Cardiac muscle cell (in vitro differentiated cells and primary cell): ENCODE measurements at regions not wholly inside any gene's neighbourhood (a gene's known extent, or its start where the extent isn't known, plus 50 kb on each side); places are given as distances from the start of the nearest gene placed in this dataset.

Experiments used
- DNase-seq, 2 donors: peaks; one replicate each; pipeline versions ENCODE4 v3.0.0 to v3.0.0-alpha.2; 2010 to 2017; ENCODE audit warnings: low read depth in 1 of 2, low spot score in 1 of 2
- H3K27ac ChIP-seq: fragments of 200-600 bp; sonication (generic); 2 replicates; pipeline ENCODE4 v1.5.1; 2016
- H3K27me3 ChIP-seq: fragments of 200-600 bp; sonication (generic); 2 replicates; pipeline ENCODE4 v1.6.0; 2016; ENCODE audit warnings: control low read depth
- H3K36me3 ChIP-seq: fragments of 200-600 bp; sonication (generic); 2 replicates; pipeline ENCODE4 v1.5.1; 2016; ENCODE audit warnings: control low read depth
- H3K4me1 ChIP-seq: fragments of 200-600 bp; sonication (generic); 2 replicates; pipeline ENCODE4 v1.8.1; 2017; ENCODE audit warnings: low read depth, mild to moderate bottlenecking, mixed run types
- H3K4me3 ChIP-seq: fragments of 200-600 bp; sonication (generic); 2 replicates; pipeline ENCODE4 v1.5.1; 2016; ENCODE audit warnings: mild to moderate bottlenecking
- H3K9me3 ChIP-seq: fragments of 200-600 bp; sonication (generic); 2 replicates; pipeline ENCODE4 v1.5.1; 2017; ENCODE audit warnings: low read depth, mild to moderate bottlenecking, control low read depth
- CTCF ChIP-seq: IDR thresholded peaks from 2 replicates; pipeline ENCODE4 v1.5.1; 2012; ENCODE audit warnings: low read depth, mild to moderate bottlenecking, low read length

DNA sequence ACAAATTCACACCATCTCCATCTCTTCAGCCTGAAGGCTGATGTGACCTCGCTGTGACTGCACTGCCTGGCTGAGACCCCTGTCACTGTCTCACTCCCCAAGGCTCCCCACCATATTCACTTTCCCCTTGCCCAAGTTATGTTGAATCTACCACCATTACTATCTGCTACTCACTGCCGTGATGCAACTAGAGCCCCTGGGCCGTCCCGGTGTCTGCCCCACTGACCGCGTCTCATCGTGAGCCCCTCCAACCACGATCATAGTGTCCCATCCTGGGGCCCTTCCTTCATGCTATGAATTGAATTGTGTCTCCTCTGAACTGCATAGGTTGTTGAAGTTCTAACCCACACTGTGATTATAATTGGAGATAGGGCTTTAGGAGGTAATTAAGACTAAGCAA lies 71.9 kb upstream of the CHST15 start:
- H3K4me1 ChIP-seq = no peaks in the 10 kb centered on the region
- peaks cover 4% of the 10 kb centered on the region for H3K27me3 ChIP-seq
- H3K9me3 ChIP-seq = no peaks in the 10 kb centered on the region
- no peak for TF ChIP-seq CTCF
- no peak overlapping the region for H3K27ac ChIP-seq
- no peak for DNase-seq
- H3K36me3 ChIP-seq = no peaks in the 10 kb centered on the region
- no peak overlapping the region for H3K4me3 ChIP-seq

DNA sequence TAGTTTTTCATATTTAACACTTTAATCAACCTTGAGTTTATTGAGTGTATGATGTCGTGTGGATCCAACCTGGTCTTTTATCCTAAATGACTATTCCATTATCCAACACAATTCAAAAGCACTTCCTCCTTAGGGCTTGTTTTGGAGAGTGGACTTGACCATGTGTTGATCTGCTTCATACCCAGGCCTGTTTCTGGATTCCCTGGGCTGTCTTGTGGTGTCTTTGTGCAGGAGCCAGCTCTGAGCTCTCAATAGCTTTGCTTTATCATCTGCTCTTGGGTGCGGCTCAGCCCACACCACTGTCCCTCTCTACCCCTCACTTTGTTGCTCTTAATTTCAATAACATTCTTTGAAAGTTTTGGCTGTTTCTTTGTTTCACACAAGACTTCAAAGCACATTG lies 70.9 kb upstream of the CHST15 start:
- no peak overlapping the region for H3K27ac ChIP-seq
- H3K4me3 ChIP-seq = no peak overlapping the region
- no peaks in the 10 kb centered on the region for H3K9me3 ChIP-seq
- no peaks in the 10 kb centered on the region for H3K4me1 ChIP-seq
- TF ChIP-seq CTCF = no peak
- no peak for DNase-seq
- no peaks in the 10 kb centered on the region for H3K36me3 ChIP-seq
- peaks cover 4% of the 10 kb centered on the region for H3K27me3 ChIP-seq

DNA sequence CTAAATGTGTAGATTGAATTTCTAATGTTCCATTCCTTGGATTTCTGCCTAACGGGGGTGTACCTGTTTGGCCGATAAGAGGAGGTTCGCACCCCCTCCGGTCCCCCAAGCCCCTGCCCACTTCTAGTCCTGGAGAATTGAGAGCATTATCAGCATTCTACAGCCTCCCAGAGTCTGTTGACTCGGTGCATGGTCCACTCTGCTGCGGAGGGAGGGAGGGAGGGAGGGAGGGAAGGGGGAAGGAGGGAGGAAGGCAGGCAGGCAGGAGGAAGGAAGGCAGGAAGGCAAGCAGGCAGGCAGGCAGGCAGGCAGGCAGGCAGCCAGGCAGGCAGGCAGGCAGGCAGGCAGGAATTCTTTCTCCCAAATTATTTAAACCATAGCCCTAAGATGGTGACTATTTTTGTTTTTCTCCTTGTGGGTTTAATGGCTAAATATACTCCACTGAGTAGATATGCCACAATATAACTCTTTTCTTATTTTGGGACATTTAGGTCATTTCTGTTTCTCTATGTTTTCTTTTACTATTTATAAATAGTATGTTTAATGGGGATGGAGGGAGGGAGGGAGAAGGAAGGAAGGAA lies 69.5 kb upstream of the CHST15 start:
- Histone ChIP-seq H3K27ac (no peak overlapping the region), H3K36me3 (no peaks in the 10 kb centered on the region), H3K9me3 (no peaks in the 10 kb centered on the region), H3K4me3 (no peak overlapping the region), H3K4me1 (no peaks in the 10 kb centered on the region), H3K27me3 (peaks cover 4% of the 10 kb centered on the region)
- DNase-seq = no peak
- TF ChIP-seq CTCF = no peak

DNA sequence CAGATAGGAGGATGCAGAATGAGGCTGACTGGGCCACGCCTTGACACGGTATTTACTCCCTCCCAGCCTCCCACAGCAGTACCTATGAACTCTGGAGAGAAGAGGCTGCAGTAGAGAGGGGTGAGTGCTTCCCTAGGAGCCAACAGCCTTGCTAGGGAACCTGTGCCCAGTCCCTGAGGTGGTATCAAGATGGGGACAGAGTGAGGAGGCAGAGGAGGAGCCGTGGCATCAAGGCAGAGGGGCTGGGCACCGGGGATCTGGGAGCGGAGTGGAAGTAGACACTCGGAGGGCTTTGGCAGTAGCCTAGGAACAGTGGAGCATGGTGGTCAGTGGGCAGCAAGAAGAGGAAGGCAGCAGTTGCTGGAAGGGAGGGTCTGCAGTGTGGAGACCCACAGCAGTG lies 68.7 kb upstream of the CHST15 start:
- Histone ChIP-seq H3K9me3 (no peaks in the 10 kb centered on the region), H3K36me3 (no peaks in the 10 kb centered on the region), H3K4me3 (no peak overlapping the region), H3K27ac (no peak overlapping the region), H3K27me3 (peaks cover 4% of the 10 kb centered on the region), H3K4me1 (peaks cover 3% of the 10 kb centered on the region)
- DNase-seq = no peak
- no peak for TF ChIP-seq CTCF

GRCh38 chr10:124161601-124162000 lies 68.2 kb upstream of the CHST15 start:
- Histone ChIP-seq H3K4me3 (no peak overlapping the region), H3K27ac (no peak overlapping the region), H3K4me1 (peaks cover 7% of the 10 kb centered on the region), H3K27me3 (peaks cover 4% of the 10 kb centered on the region), H3K36me3 (no peaks in the 10 kb centered on the region), H3K9me3 (no peaks in the 10 kb centered on the region)
- TF ChIP-seq CTCF = no peak
- DNase-seq = no peak
